22Rv1 (cell line): ENCODE measurements at regions not wholly inside any gene's neighbourhood (a gene's known extent, or its start where the extent isn't known, plus 50 kb on each side); places are given as distances from the start of the nearest gene placed in this dataset.

Experiments
- CTCF ChIP-seq: fragments of 450-650 bp; IDR thresholded peaks from 2 replicates; pipeline ENCODE4 v1.5.1; 2017; ENCODE audit warnings: mild to moderate bottlenecking
- ZFX ChIP-seq: fragments of 450-650 bp; IDR thresholded peaks from 2 replicates; pipeline ENCODE4 v1.6.1; 2017; ENCODE audit warnings: antibody characterized with exemption, borderline replicate concordance

- TF ChIP-seq CTCF = no peak
- no peak for TF ChIP-seq ZFX
These were observed 207.5 kb downstream of the SATB1 start for GRCh38 chr3:18217507-18218174.
